ENCODE measurements at regions not wholly inside any gene's neighbourhood (a gene's known extent, or its start where the extent isn't known, plus 50 kb on each side); places are given as distances from the start of the nearest gene placed in this dataset.

DNA sequence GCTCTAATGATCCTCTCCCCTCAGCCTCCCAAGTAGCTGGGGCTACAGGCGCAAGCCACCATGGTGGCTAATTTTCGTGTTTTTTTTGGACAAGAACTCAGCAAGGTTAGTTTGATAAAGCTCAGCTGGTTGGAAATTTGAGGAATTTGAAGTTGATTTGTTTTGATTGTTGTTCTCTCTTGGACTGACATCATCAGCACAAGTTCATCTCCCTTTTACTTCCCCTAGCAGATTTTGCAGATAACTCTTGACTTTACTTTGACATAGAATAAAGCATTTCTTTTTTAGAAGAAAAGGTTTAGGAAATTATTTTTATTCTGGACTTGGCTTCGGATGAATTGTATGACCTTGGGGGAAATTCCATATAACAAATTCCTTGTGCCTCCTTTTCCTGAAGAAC, 74.9 kb upstream of the DLX2 start:
- Histone ChIP-seq H3K4me2 (ENCODE audit: insufficient read depth, low read length) (no peak overlapping the region), H4K20me1 (ENCODE audit: insufficient read depth, low read length) (no peaks in the 10 kb centered on the region), H3K27ac (ENCODE audit: low read length) (no peak overlapping the region), H3K27me3 (ENCODE audit: insufficient read depth, low read length, poor library complexity) (no peaks in the 10 kb centered on the region), H3K9me3 (ENCODE audit: insufficient read depth, low read length, severe bottlenecking) (no peaks in the 10 kb centered on the region), H3K79me2 (ENCODE audit: insufficient read depth, low read length) (no peaks in the 10 kb centered on the region), H3K4me1 (ENCODE audit: insufficient read depth, low read length) (no peaks in the 10 kb centered on the region), H2AFZ (ENCODE audit: low read depth, low read length) (no peak overlapping the region), H3K4me3 (ENCODE audit: low read depth in 1 of 2, low read length in 2 of 2) (no peak overlapping the region), H3K36me3 (ENCODE audit: insufficient read depth, low read length) (no peaks in the 10 kb centered on the region), H3K9ac (ENCODE audit: low read depth, low read length) (no peak overlapping the region)
- TF ChIP-seq, protein P1, sequence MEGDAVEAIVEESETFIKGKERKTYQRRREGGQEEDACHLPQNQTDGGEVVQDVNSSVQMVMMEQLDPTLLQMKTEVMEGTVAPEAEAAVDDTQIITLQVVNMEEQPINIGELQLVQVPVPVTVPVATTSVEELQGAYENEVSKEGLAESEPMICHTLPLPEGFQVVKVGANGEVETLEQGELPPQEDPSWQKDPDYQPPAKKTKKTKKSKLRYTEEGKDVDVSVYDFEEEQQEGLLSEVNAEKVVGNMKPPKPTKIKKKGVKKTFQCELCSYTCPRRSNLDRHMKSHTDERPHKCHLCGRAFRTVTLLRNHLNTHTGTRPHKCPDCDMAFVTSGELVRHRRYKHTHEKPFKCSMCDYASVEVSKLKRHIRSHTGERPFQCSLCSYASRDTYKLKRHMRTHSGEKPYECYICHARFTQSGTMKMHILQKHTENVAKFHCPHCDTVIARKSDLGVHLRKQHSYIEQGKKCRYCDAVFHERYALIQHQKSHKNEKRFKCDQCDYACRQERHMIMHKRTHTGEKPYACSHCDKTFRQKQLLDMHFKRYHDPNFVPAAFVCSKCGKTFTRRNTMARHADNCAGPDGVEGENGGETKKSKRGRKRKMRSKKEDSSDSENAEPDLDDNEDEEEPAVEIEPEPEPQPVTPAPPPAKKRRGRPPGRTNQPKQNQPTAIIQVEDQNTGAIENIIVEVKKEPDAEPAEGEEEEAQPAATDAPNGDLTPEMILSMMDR (IDR thresholded peaks at IDR 0.05; ENCODE audit: borderline replicate concordance, extremely low read depth, low read length, poor library complexity, severe bottlenecking), result no peak
- TF ChIP-seq EZH2 (IDR thresholded peaks at IDR 0.05; ENCODE audit: borderline replicate concordance, low read depth, low read length, severe bottlenecking), result no peak
- DNase-seq (no peak), ATAC-seq (ENCODE audit: insufficient read depth, low read depth) (no peak)

DNA sequence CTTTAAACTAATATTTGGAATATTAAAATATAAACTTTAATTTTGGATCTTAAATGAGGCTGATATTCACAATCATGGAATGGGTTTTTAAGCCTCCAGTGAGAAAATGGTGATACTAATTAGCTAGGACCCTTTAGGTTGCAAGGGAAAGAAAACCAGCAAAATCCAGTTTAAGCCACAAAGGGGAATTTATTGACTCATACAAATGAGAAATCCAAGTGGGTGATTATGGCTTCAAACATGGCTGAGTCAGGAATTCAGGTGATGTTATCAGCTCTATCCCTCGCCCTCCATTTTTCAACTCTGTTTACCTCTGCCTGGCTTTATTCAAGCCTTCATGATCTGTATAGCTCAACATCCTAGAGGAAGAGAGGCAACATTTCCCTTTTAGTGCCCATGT, 75.3 kb upstream of the DLX2 start:
- Histone ChIP-seq H3K9me3 (ENCODE audit: insufficient read depth, low read length, severe bottlenecking) (no peaks in the 10 kb centered on the region), H4K20me1 (ENCODE audit: insufficient read depth, low read length) (no peaks in the 10 kb centered on the region), H3K27ac (ENCODE audit: low read length) (no peak overlapping the region), H2AFZ (ENCODE audit: low read depth, low read length) (no peak overlapping the region), H3K9ac (ENCODE audit: low read depth, low read length) (no peak overlapping the region), H3K4me1 (ENCODE audit: insufficient read depth, low read length) (no peaks in the 10 kb centered on the region), H3K27me3 (ENCODE audit: insufficient read depth, low read length, poor library complexity) (no peaks in the 10 kb centered on the region), H3K4me3 (ENCODE audit: low read depth in 1 of 2, low read length in 2 of 2) (no peak overlapping the region), H3K79me2 (ENCODE audit: insufficient read depth, low read length) (no peaks in the 10 kb centered on the region), H3K4me2 (ENCODE audit: insufficient read depth, low read length) (no peak overlapping the region), H3K36me3 (ENCODE audit: insufficient read depth, low read length) (no peaks in the 10 kb centered on the region)
- no peak for ATAC-seq (ENCODE audit: insufficient read depth, low read depth)
- DNase-seq, result no peak
- no peak for TF ChIP-seq EZH2 (IDR thresholded peaks at IDR 0.05; ENCODE audit: borderline replicate concordance, low read depth, low read length, severe bottlenecking)
- TF ChIP-seq, protein P1 (IDR thresholded peaks at IDR 0.05; ENCODE audit: borderline replicate concordance, extremely low read depth, low read length, poor library complexity, severe bottlenecking), result no peak

DNA sequence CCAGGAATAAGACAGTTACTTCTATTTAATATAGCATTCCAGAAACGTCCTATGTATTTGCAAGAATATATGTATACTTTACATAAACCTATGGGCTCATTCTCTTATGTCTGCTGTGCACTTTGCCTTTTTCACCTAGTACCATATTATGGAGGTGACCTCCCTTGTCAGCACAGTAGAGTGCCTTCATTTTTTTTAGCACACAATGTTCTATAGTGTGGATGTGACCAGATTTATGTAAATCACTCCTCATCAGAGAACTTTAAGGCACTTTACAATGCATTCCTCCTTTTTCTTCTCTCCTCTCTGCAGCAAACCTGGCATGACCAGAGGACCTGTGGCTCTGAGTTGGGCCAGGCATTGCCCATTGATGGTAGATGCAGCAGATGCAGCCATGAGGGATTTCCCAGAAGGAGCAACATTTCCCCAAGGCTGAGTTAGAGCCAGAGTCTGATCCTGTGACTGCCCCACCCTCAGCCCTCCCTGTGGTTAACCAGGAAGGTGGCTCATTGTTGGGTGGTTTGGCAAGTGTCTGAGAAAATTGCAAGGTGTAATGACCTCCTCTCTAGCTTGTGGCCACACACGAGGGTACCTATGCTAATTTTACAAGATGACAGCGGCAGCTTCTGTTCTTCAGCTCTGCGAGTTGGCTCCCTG, 76.5 kb upstream of the DLX2 start:
- TF ChIP-seq, protein P1 (IDR thresholded peaks at IDR 0.05; ENCODE audit: borderline replicate concordance, extremely low read depth, low read length, poor library complexity, severe bottlenecking), result no peak
- no peak for TF ChIP-seq EZH2 (IDR thresholded peaks at IDR 0.05; ENCODE audit: borderline replicate concordance, low read depth, low read length, severe bottlenecking)
- H3K79me2 ChIP-seq (ENCODE audit: insufficient read depth, low read length), result no peaks in the 10 kb centered on the region
- H3K4me2 ChIP-seq (ENCODE audit: insufficient read depth, low read length), result no peak overlapping the region
- no peaks in the 10 kb centered on the region for H3K36me3 ChIP-seq (ENCODE audit: insufficient read depth, low read length)
- peak; percentile 20 for DNase-seq
- no peaks in the 10 kb centered on the region for H3K9me3 ChIP-seq (ENCODE audit: insufficient read depth, low read length, severe bottlenecking)
- no peaks in the 10 kb centered on the region for H3K4me1 ChIP-seq (ENCODE audit: insufficient read depth, low read length)
- H4K20me1 ChIP-seq (ENCODE audit: insufficient read depth, low read length), result no peaks in the 10 kb centered on the region
- no peaks in the 10 kb centered on the region for H3K27me3 ChIP-seq (ENCODE audit: insufficient read depth, low read length, poor library complexity)
- peak; percentile 75 for ATAC-seq (ENCODE audit: insufficient read depth, low read depth)
- no peak overlapping the region for H3K9ac ChIP-seq (ENCODE audit: low read depth, low read length)
- no peak overlapping the region for H3K4me3 ChIP-seq (ENCODE audit: low read depth in 1 of 2, low read length in 2 of 2)
- H2AFZ ChIP-seq (ENCODE audit: low read depth, low read length), result no peak overlapping the region
- H3K27ac ChIP-seq (ENCODE audit: low read length), result no peak overlapping the region
